ENCODE measurements at regions not wholly inside any gene's neighbourhood (a gene's known extent, or its start where the extent isn't known, plus 50 kb on each side); places are given as distances from the start of the nearest gene placed in this dataset.

GRCh38 chr4:101398807-101399206, 51.5 kb upstream of the PPP3CA start:
- peaks cover 27% of the 10 kb centered on the region for H3K27me3 Mint-ChIP-seq
- Histone ChIP-seq H3K36me3 (ENCODE audit: insufficient read depth, low read length) (no peaks in the 10 kb centered on the region), H3K4me3 (ENCODE audit: low read length) (no peak overlapping the region), H3K9me3 (ENCODE audit: control insufficient read depth in 1 of 2, insufficient read depth in 1 of 2, low read length in 2 of 2) (peaks cover under 1 to 4% of the 10 kb centered on the region in 2 experiments), H3K27me3 (ENCODE audit: control insufficient read depth in 1 of 2, insufficient read depth in 2 of 2, low read length in 2 of 2) (peaks cover 0 to 2% of the 10 kb centered on the region in 2 experiments), H3K4me1 (ENCODE audit: insufficient read depth, low read length) (no peaks in the 10 kb centered on the region), H3K27ac (ENCODE audit: low read depth in 1 of 2, low read length in 2 of 2) (no peak overlapping the region)
- ATAC-seq (ENCODE audit: poor library complexity) = no peak
- H3K4me3 Mint-ChIP-seq = no peak overlapping the region
- CTCF ChIA-PET = interaction anchor here (1.0 kb wide), 1 partner anchor 231 kb away, joined by 3 read pairs; no protein-coding TSS in a partner anchor
- no peak for DNase-seq
- no peak for TF ChIP-seq CTCF (IDR thresholded peaks at IDR 0.05)
- no peaks in the 10 kb centered on the region for H3K36me3 Mint-ChIP-seq (ENCODE audit: low read depth)
- H3K9me3 Mint-ChIP-seq = no peaks in the 10 kb centered on the region
- POLR2A ChIA-PET = no interaction called here
- H3K4me1 Mint-ChIP-seq (ENCODE audit: low read depth) = no peaks in the 10 kb centered on the region
- no peak overlapping the region for H3K27ac Mint-ChIP-seq
- intact Hi-C loops (cut with DNase I, micrococcal nuclease) = no loop called here

Measured in CD4-positive, alpha-beta T cell (primary cell).